K562 (cell line): ENCODE measurements at regions not wholly inside any gene's neighbourhood (a gene's known extent, or its start where the extent isn't known, plus 50 kb on each side); places are given as distances from the start of the nearest gene placed in this dataset.

Experiments
- ATAC-seq: fragments of 200-7000 bp; cut with Tn5 transposase; 3 replicates; pipeline ENCODE4 v1.9.1; 2020; ENCODE audit warnings: moderate library complexity
- BruUV-seq: library from RNA; stranded (reverse); fragments of 400-500 nt; replicated peaks from 2 replicates; lab custom pipeline; 2021; lab: Mats Ljungman, UMichigan
- CTCF ChIA-PET: fragments of 300-600 bp; formaldehyde crosslinking; extraction: SDS; loops from one replicate; lab custom pipeline; 2021; ENCODE audit warnings: low intra/inter-chr PET ratio; lab: Yijun Ruan, JAX
- POLR2A ChIA-PET: fragments of 300-600, 350-650 bp; sonication (Branson Sonifier 250); formaldehyde crosslinking; extraction: SDS; loops from one replicate; lab custom pipeline; 2021; ENCODE audit warnings: antibody characterized with exemption, inconsistent platforms; lab: Yijun Ruan, JAX
- DNase-seq, 4 experiments: peaks; one replicate each; pipeline versions ENCODE4 v3.0.0 to v3.0.0-alpha.2; 2011 to 2018; ENCODE audit warnings: low spot score in 3 of 4, mixed read lengths in 3 of 4; ENCODE audit errors: extremely low read depth in 1 of 4
- FAIRE-seq: peaks from 2 replicates; lab custom pipeline; 2011; peaks lifted over from hg19 to GRCh38; lab: Jason Lieb, UNC
- H2AFZ ChIP-seq: 2 replicates; pipeline ENCODE4 v1.6.0; 2011; ENCODE audit warnings: low read depth, low read length, control low read depth, inconsistent platforms
- H3K27ac ChIP-seq: fragments of 200-600 bp; 3 replicates; pipeline ENCODE4 v1.8.0; 2011; ENCODE audit warnings: low read depth, mild to moderate bottlenecking, control low read depth, inconsistent platforms, low read length, moderate library complexity, mixed read lengths; ENCODE audit errors: extremely low read depth
- H3K27me3 ChIP-seq, 2 experiments: fragments of 300-600 bp in 1 of 2; 2 replicates in 1 of 2; 3 replicates in 1 of 2; pipeline versions ENCODE4 v1.6.0 to v1.8.0; 2011; ENCODE audit warnings: inconsistent platforms in 2 of 2, low read length in 2 of 2, mild to moderate bottlenecking in 1 of 2, mixed read lengths in 1 of 2, moderate library complexity in 1 of 2; ENCODE audit not compliant: control insufficient read depth in 2 of 2, insufficient read depth in 2 of 2
- H3K36me3 ChIP-seq: fragments of 300-600 bp; 3 replicates; pipeline ENCODE4 v1.8.0; 2011; ENCODE audit warnings: mild to moderate bottlenecking, low read length, inconsistent platforms; ENCODE audit not compliant: control insufficient read depth, insufficient read depth
- H3K4me1 ChIP-seq, 2 experiments: fragments of 200-600 bp in 1 of 2; replicated peaks in 1 of 2; 2 replicates in 1 of 2; 3 replicates in 1 of 2; pipeline versions ENCODE4 v1.5.1 to v1.8.0; 2011; ENCODE audit warnings: inconsistent platforms in 2 of 2, low read length in 2 of 2, mild to moderate bottlenecking in 1 of 2, mixed read lengths in 1 of 2, moderate library complexity in 1 of 2; ENCODE audit not compliant: control insufficient read depth in 2 of 2, insufficient read depth in 2 of 2
- H3K4me2 ChIP-seq: 2 replicates; pipeline ENCODE4 v1.6.1; 2011; ENCODE audit warnings: low read length, control low read depth, inconsistent platforms, mixed read lengths; ENCODE audit not compliant: insufficient read depth
- H3K4me3 ChIP-seq: fragments of 200-600 bp; sonication (generic), shearing (Covaris generic); 2 replicates; pipeline ENCODE4 v1.5.1; 2016; ENCODE audit warnings: control low read depth, inconsistent platforms
- H3K79me2 ChIP-seq: fragments of 200-600 bp; 3 replicates; pipeline ENCODE4 v1.8.0; 2011; ENCODE audit warnings: low read length, inconsistent platforms; ENCODE audit not compliant: control insufficient read depth, insufficient read depth
- H3K9ac ChIP-seq, 2 experiments: 2 replicates each; pipeline versions ENCODE4 v1.6.0 to v1.6.1; 2011; ENCODE audit warnings: low read depth in 2 of 2, low read length in 2 of 2, control low read depth in 1 of 2, inconsistent platforms in 1 of 2, mild to moderate bottlenecking in 1 of 2, mixed read lengths in 1 of 2; ENCODE audit not compliant: insufficient read depth in 1 of 2
- H3K9me1 ChIP-seq: one replicate; pipeline ENCODE4 v1.6.0; 2011; ENCODE audit warnings: inconsistent platforms, mild to moderate bottlenecking, low read length, moderate library complexity; ENCODE audit not compliant: control insufficient read depth, insufficient read depth
- H3K9me3 ChIP-seq: replicated peaks from 2 replicates; pipeline ENCODE4 v1.5.1; 2011; ENCODE audit warnings: low read depth, low read length, inconsistent platforms; ENCODE audit not compliant: control insufficient read depth, insufficient read depth
- H4K20me1 ChIP-seq: replicated peaks from 2 replicates; pipeline ENCODE4 v1.6.1; 2011; ENCODE audit warnings: low read length, inconsistent platforms, mixed read lengths; ENCODE audit not compliant: control insufficient read depth, insufficient read depth
- ATF1 ChIP-seq, 2 experiments: fragments of 450-650 bp in 1 of 2; IDR thresholded peaks; 2 replicates each; pipeline ENCODE4 v1.6.1; 2016; ENCODE audit warnings: missing compliant biosample characterization in 1 of 2, missing genetic modification characterization in 1 of 2
- ELK1 ChIP-seq: sonication (generic); formaldehyde crosslinking; IDR thresholded peaks from 2 replicates; pipeline ENCODE4 v1.8.1; 2022; ENCODE audit warnings: missing genetic modification reagents
- KHSRP ChIP-seq: fragments of 450-650 bp; IDR thresholded peaks from 2 replicates; pipeline ENCODE4 v1.6.1; 2017
- SOX6 ChIP-seq: fragments of 450-650 bp; IDR thresholded peaks from 2 replicates; pipeline ENCODE4 v1.6.1; 2014; ENCODE audit warnings: mild to moderate bottlenecking
- YBX1 ChIP-seq: fragments of 450-650 bp; IDR thresholded peaks from 2 replicates; pipeline ENCODE4 v1.7.1; 2016; ENCODE audit warnings: mild to moderate bottlenecking
- ZBTB11 ChIP-seq, 3 experiments: fragments of 200-800 bp in 1 of 3; fragments of 250-450 bp in 1 of 3; fragments of 450-650 bp in 1 of 3; sonication (Bioruptor Pico) in 1 of 3; sonication (Bioruptor generic) in 1 of 3; formaldehyde crosslinking in 1 of 3; IDR thresholded peaks; 2 replicates each; pipeline versions ENCODE4 v1.6.1 to v1.8.0; 2016 to 2022; ENCODE audit warnings: mild to moderate bottlenecking in 2 of 3, missing genetic modification characterization in 2 of 3, missing compliant biosample characterization in 1 of 3, moderate library complexity in 1 of 3
- ZBTB7A ChIP-seq: IDR thresholded peaks from 2 replicates; pipeline ENCODE4 v1.6.1; 2011; ENCODE audit warnings: low read depth, mild to moderate bottlenecking, low read length, moderate library complexity, borderline replicate concordance; ENCODE audit not compliant: control insufficient read depth
- ZFP1 ChIP-seq: fragments of 450-650 bp; formaldehyde crosslinking; IDR thresholded peaks from 2 replicates; pipeline ENCODE4 v1.4.0; 2020; ENCODE audit warnings: mild to moderate bottlenecking, mixed read lengths
- ZNF398 ChIP-seq: fragments of 250-450 bp; sonication (Bioruptor Pico); IDR thresholded peaks from 2 replicates; pipeline ENCODE4 v1.8.0; 2021; ENCODE audit warnings: moderate library complexity, mild to moderate bottlenecking, inconsistent platforms
- WGBS: fragments of 100-300 bp; shearing (Covaris generic); methylation state at CpG from one replicate; pipeline ENCODE4 v1.1.6; 2016; ENCODE audit warnings: low coverage, mixed read lengths; ENCODE audit not compliant: insufficient coverage; ENCODE audit errors: missing lambda C conversion rate; 5-methylcytosine and 5-hydroxymethylcytosine counted together
- in situ Hi-C: fragments of 300-500 bp; cut with MboI; formaldehyde crosslinking; loops from 4 replicates; pipeline ENCODE4 v1.15.0; 2018; ENCODE audit warnings: inconsistent platforms, mixed read lengths
- intact Hi-C: fragments of 100-400 bp; cut with micrococcal nuclease; formaldehyde crosslinking; loops from 2 replicates; pipeline ENCODE4 v1.14.2; 2022

GRCh38 chr7:47688311-47689100 lies 106.6 kb upstream of the TNS3 start (continued):
- no peak for TF ChIP-seq ZNF398 (CRISPR knock-in tag)
- no peak for TF ChIP-seq ATF1 (CRISPR knock-in tag; IDR thresholded peaks at IDR 0.05)
- no peak for TF ChIP-seq ATF1 (tag; IDR thresholded peaks at IDR 0.05)
- TF ChIP-seq YBX1: no peak

- Histone ChIP-seq H3K27me3 (no peaks in the 10 kb centered on the region; a peak in 1 of 5 replicates), H3K9me3 (no peaks in the 10 kb centered on the region), H3K4me2 (peak overlapping the region; percentile 49; the same call in 1 of the 2 replicates), H4K20me1 (no peaks in the 10 kb centered on the region), H3K36me3 (no peaks in the 10 kb centered on the region), H3K27ac (peak overlapping the region; percentile 42; the same call in 2 of the 3 replicates), H3K4me1 (peaks cover 0 to 13% of the 10 kb centered on the region in 2 experiments; a peak in 3 of 5 replicates), H3K9ac (no peak overlapping the region), H3K4me3 (no peak overlapping the region), H3K79me2 (no peaks in the 10 kb centered on the region), H3K9me1 (no peaks in the 10 kb centered on the region), H2AFZ (no peak overlapping the region)
- in situ Hi-C loops (no loop called here), intact Hi-C loops (no loop called here)
- CTCF ChIA-PET: no interaction called here
- under 1% methylated on average over 5 of the region's 5 CpGs for WGBS
- DNase-seq (peak in 3 of 4 experiments; percentile 12 to 35 (median 30)), FAIRE-seq (peak; percentile 35), ATAC-seq (peak; percentile 89)
- no TSS peak for BruUV-seq
- POLR2A ChIA-PET: interaction anchor here (0.6 to 1.9 kb wide), 4 partner anchors 10 to 146 kb away, joined by 3 to 5 read pairs (median 4); no protein-coding TSS in a partner anchor
- TF ChIP-seq ZBTB11 (CRISPR knock-in tag; IDR thresholded peaks at IDR 0.05) (no peak), ZFP1 (CRISPR knock-in tag) (no peak), SOX6 (peak; percentile 96), ZNF398 (CRISPR knock-in tag) (no peak), KHSRP (no peak), ZBTB7A (no peak), ELK1 (CRISPR knock-in tag) (no peak)
Observed at GRCh38 chr7:47685712-47686376, 103.9 kb upstream of the TNS3 start.
